ENCODE measurements at regions not wholly inside any gene's neighbourhood (a gene's known extent, or its start where the extent isn't known, plus 50 kb on each side); places are given as distances from the start of the nearest gene placed in this dataset.

GRCh38 chr12:81944886-81945285, 185.7 kb upstream of the PPFIA2 start:
- H3K27me3 Mint-ChIP-seq (ENCODE audit: unreplicated experiment), result no peaks in the 10 kb centered on the region
- no peaks in the 10 kb centered on the region for H3K9me3 Mint-ChIP-seq (ENCODE audit: unreplicated experiment)
- DNase-seq (ENCODE audit: extremely low spot score, unreplicated experiment), result no peak
- no peak overlapping the region for H3K27ac Mint-ChIP-seq (ENCODE audit: unreplicated experiment)
- H3K36me3 Mint-ChIP-seq (ENCODE audit: unreplicated experiment), result no peaks in the 10 kb centered on the region
- H3K4me3 Mint-ChIP-seq (ENCODE audit: unreplicated experiment), result no peak overlapping the region
- no peak for TF ChIP-seq CTCF (IDR thresholded peaks at IDR 0.05)
- H3K4me1 Mint-ChIP-seq (ENCODE audit: unreplicated experiment), result no peaks in the 10 kb centered on the region

GRCh38 chr12:81942594-81942993, 183.4 kb upstream of the PPFIA2 start:
- Mint-ChIP-seq H3K27ac (ENCODE audit: unreplicated experiment) (no peak overlapping the region), H3K36me3 (ENCODE audit: unreplicated experiment) (no peaks in the 10 kb centered on the region)
- no peak for TF ChIP-seq CTCF (IDR thresholded peaks at IDR 0.05)

DNA sequence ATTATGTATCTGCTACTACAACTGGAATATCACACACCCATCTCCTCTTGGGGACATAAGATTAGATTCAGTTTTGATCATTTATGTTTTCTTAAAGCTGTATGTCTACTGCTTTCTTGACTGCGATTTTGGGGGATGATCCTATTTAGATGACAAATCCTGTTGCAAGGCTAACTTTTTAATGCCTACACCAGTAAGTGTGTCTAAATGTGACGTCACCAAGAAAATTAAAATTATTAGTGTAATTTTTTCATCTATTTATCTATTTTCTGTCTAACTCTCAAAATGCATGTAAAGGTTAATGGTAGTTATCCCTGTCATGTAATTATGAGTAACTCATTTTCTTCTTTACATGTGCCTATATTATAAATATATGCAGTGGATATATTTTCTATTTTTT, 170.9 kb upstream of the PPFIA2 start:
- Mint-ChIP-seq H3K4me3 (ENCODE audit: unreplicated experiment) (no peak overlapping the region), H3K9me3 (ENCODE audit: unreplicated experiment) (peaks cover 9% of the 10 kb centered on the region), H3K27ac (ENCODE audit: unreplicated experiment) (no peak overlapping the region), H3K27me3 (ENCODE audit: unreplicated experiment) (no peaks in the 10 kb centered on the region), H3K4me1 (ENCODE audit: unreplicated experiment) (no peaks in the 10 kb centered on the region), H3K36me3 (ENCODE audit: unreplicated experiment) (no peaks in the 10 kb centered on the region)
- no peak for TF ChIP-seq CTCF (IDR thresholded peaks at IDR 0.05)
- no peak for DNase-seq (ENCODE audit: extremely low spot score, unreplicated experiment)

More at GRCh38 chr12:81942594-81942993, 183.4 kb upstream of the PPFIA2 start:
- Mint-ChIP-seq H3K9me3 (ENCODE audit: unreplicated experiment) (no peaks in the 10 kb centered on the region), H3K27me3 (ENCODE audit: unreplicated experiment) (no peaks in the 10 kb centered on the region), H3K4me1 (ENCODE audit: unreplicated experiment) (no peaks in the 10 kb centered on the region), H3K4me3 (ENCODE audit: unreplicated experiment) (no peak overlapping the region)
- no peak for DNase-seq (ENCODE audit: extremely low spot score, unreplicated experiment)

- H3K27me3 Mint-ChIP-seq (ENCODE audit: unreplicated experiment), result no peaks in the 10 kb centered on the region
- no peak for DNase-seq (ENCODE audit: extremely low spot score, unreplicated experiment)
- H3K4me1 Mint-ChIP-seq (ENCODE audit: unreplicated experiment), result no peaks in the 10 kb centered on the region
- H3K9me3 Mint-ChIP-seq (ENCODE audit: unreplicated experiment), result peaks cover 44% of the 10 kb centered on the region
- no peak overlapping the region for H3K27ac Mint-ChIP-seq (ENCODE audit: unreplicated experiment)
- no peaks in the 10 kb centered on the region for H3K36me3 Mint-ChIP-seq (ENCODE audit: unreplicated experiment)
- no peak overlapping the region for H3K4me3 Mint-ChIP-seq (ENCODE audit: unreplicated experiment)
- no peak for TF ChIP-seq CTCF (IDR thresholded peaks at IDR 0.05)
These were observed 137.6 kb upstream of the PPFIA2 start for GRCh38 chr12:81896771-81897170.

- DNase-seq (ENCODE audit: extremely low spot score, unreplicated experiment), result no peak
- no peak for TF ChIP-seq CTCF (IDR thresholded peaks at IDR 0.05)
- Mint-ChIP-seq H3K4me3 (ENCODE audit: unreplicated experiment) (no peak overlapping the region), H3K27me3 (ENCODE audit: unreplicated experiment) (no peaks in the 10 kb centered on the region), H3K4me1 (ENCODE audit: unreplicated experiment) (no peaks in the 10 kb centered on the region), H3K27ac (ENCODE audit: unreplicated experiment) (no peak overlapping the region), H3K9me3 (ENCODE audit: unreplicated experiment) (peaks cover 8% of the 10 kb centered on the region), H3K36me3 (ENCODE audit: unreplicated experiment) (no peaks in the 10 kb centered on the region)
These were observed 129.8 kb upstream of the PPFIA2 start for GRCh38 chr12:81888961-81889360.

Data from osteocyte (in vitro differentiated cells).